ENCODE measurements at regions not wholly inside any gene's neighbourhood (a gene's known extent, or its start where the extent isn't known, plus 50 kb on each side); places are given as distances from the start of the nearest gene placed in this dataset.
A peak's percentile ranks its signal among the peaks of the same experiment; 100 is the strongest.
"Not testable (repeated sequence)": the region's sequence is repeated elsewhere in the genome, so short reads cannot be mapped to it uniquely, and the experiment has no call there.

- H3K27ac Mint-ChIP-seq (ENCODE audit: unreplicated experiment) = no peak overlapping the region
- no peak for TF ChIP-seq CTCF (IDR thresholded peaks at IDR 0.05)
- no peak for DNase-seq (ENCODE audit: low spot score)
- H3K27me3 Mint-ChIP-seq (ENCODE audit: low read depth) = no peaks in the 10 kb centered on the region
- no peaks in the 10 kb centered on the region for H3K9me3 Mint-ChIP-seq (ENCODE audit: low read depth)
- no peaks in the 10 kb centered on the region for H3K36me3 Mint-ChIP-seq (ENCODE audit: low read depth)
- no peak overlapping the region for H3K4me3 Mint-ChIP-seq (ENCODE audit: unreplicated experiment)
- peaks cover 35% of the 10 kb centered on the region for H3K4me1 Mint-ChIP-seq (ENCODE audit: low read depth)
Observed at GRCh38 chr4:149910604-149911350, 95.1 kb upstream of the IQCM start.

DNA sequence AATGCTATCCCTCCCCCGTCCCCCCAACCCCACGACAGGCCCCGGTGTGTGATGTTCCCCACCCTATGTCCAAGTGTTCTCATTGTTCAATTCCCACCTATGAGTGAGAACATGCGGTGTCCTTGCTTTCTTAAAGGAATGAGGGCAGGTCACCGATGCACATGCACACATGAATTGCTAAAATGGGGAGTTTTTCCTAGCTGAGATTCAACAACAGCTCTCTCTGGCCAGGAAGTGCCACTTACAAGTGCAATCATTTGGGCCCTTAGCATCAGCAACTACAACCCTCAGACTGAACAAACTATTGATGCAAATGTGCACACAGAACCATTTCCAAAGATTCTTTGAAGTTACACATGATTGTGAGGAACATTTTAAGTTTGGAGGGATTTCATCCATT lies 95.7 kb upstream of the IQCM start:
- peaks cover 34% of the 10 kb centered on the region for H3K4me1 Mint-ChIP-seq (ENCODE audit: low read depth)
- no peaks in the 10 kb centered on the region for H3K36me3 Mint-ChIP-seq (ENCODE audit: low read depth)
- no peak for DNase-seq (ENCODE audit: low spot score)
- no peaks in the 10 kb centered on the region for H3K9me3 Mint-ChIP-seq (ENCODE audit: low read depth)
- no peaks in the 10 kb centered on the region for H3K27me3 Mint-ChIP-seq (ENCODE audit: low read depth)
- H3K27ac Mint-ChIP-seq (ENCODE audit: unreplicated experiment) = no peak overlapping the region
- no peak for TF ChIP-seq CTCF (IDR thresholded peaks at IDR 0.05)
- no peak overlapping the region for H3K4me3 Mint-ChIP-seq (ENCODE audit: unreplicated experiment)

DNA sequence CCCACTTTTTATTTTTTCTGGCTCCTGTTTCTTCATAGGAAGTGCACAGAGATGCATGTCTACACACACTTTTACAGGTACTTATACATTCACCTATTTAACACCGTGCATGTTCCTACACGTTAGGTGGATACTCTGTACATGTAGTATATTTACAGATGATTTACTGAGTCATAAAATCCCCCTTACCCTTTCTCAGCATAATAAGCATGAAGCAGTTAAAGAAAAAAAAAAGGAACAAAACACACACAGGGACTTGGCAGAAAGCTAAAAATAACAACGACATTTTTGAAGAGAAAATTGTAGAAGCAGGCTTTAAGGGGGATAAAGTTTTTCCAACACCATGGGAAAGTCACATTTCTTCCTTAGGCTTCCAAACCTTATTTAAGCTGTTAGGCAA lies 96.4 kb upstream of the IQCM start:
- Mint-ChIP-seq H3K36me3 (ENCODE audit: low read depth) (no peaks in the 10 kb centered on the region), H3K4me1 (ENCODE audit: low read depth) (peaks cover 34% of the 10 kb centered on the region), H3K9me3 (ENCODE audit: low read depth) (no peaks in the 10 kb centered on the region), H3K27ac (ENCODE audit: unreplicated experiment) (peak overlapping the region; percentile 66), H3K4me3 (ENCODE audit: unreplicated experiment) (no peak overlapping the region), H3K27me3 (ENCODE audit: low read depth) (no peaks in the 10 kb centered on the region)
- no peak for TF ChIP-seq CTCF (IDR thresholded peaks at IDR 0.05)
- DNase-seq (ENCODE audit: low spot score) = no peak

GRCh38 chr4:149914119-149915115 lies 98.8 kb upstream of the IQCM start:
- H3K36me3 Mint-ChIP-seq (ENCODE audit: low read depth) = no peaks in the 10 kb centered on the region
- TF ChIP-seq CTCF (IDR thresholded peaks at IDR 0.05) = peak; percentile 90
- H3K9me3 Mint-ChIP-seq (ENCODE audit: low read depth) = no peaks in the 10 kb centered on the region
- DNase-seq (ENCODE audit: low spot score) = no peak
- H3K4me3 Mint-ChIP-seq (ENCODE audit: unreplicated experiment) = no peak overlapping the region
- peaks cover 34% of the 10 kb centered on the region for H3K4me1 Mint-ChIP-seq (ENCODE audit: low read depth)
- no peak overlapping the region for H3K27ac Mint-ChIP-seq (ENCODE audit: unreplicated experiment)
- no peaks in the 10 kb centered on the region for H3K27me3 Mint-ChIP-seq (ENCODE audit: low read depth)

GRCh38 chr4:149915735-149916134 lies 100.1 kb upstream of the IQCM start:
- H3K27ac Mint-ChIP-seq (ENCODE audit: unreplicated experiment); H3K27me3 Mint-ChIP-seq (ENCODE audit: low read depth); H3K9me3 Mint-ChIP-seq (ENCODE audit: low read depth); H3K36me3 Mint-ChIP-seq (ENCODE audit: low read depth); DNase-seq (ENCODE audit: low spot score): not testable (repeated sequence)
- Mint-ChIP-seq H3K4me3 (ENCODE audit: unreplicated experiment) (peak overlapping the region; percentile 2), H3K4me1 (ENCODE audit: low read depth) (peaks cover 26% of the 10 kb centered on the region)
